Sigmoid colon (tissue), 6 donors: ENCODE measurements at regions not wholly inside any gene's neighbourhood (a gene's known extent, or its start where the extent isn't known, plus 50 kb on each side); places are given as distances from the start of the nearest gene placed in this dataset.
"Not testable (repeated sequence)": the region's sequence is repeated elsewhere in the genome, so short reads cannot be mapped to it uniquely, and the experiment has no call there.

Experiments used
- DNase-seq: peaks from one replicate; pipeline ENCODE4 v3.0.0-alpha.2; 2019
- H3K27ac ChIP-seq, 4 donors: fragments of 200-600 bp; sonication (generic); one replicate each; pipeline ENCODE4 v1.5.1; 2016 to 2019; ENCODE audit warnings: mild to moderate bottlenecking in 1 of 4
- H3K27me3 ChIP-seq, 3 donors: fragments of 200-600 bp; sonication (generic); one replicate each; pipeline ENCODE4 v1.5.1; 2019; ENCODE audit warnings: mild to moderate bottlenecking in 1 of 3
- H3K36me3 ChIP-seq, 4 donors: fragments of 200-600 bp; sonication (generic); one replicate each; pipeline ENCODE4 v1.5.1; 2016 to 2019
- H3K4me1 ChIP-seq, 4 donors: fragments of 200-600 bp; sonication (generic); one replicate each; pipeline ENCODE4 v1.5.1; 2017 to 2019
- H3K4me3 ChIP-seq, 4 donors: fragments of 200-600 bp; sonication (generic); one replicate each; pipeline ENCODE4 v1.5.1; 2017 to 2019; ENCODE audit warnings: mild to moderate bottlenecking in 2 of 4, moderate library complexity in 1 of 4
- H3K9me3 ChIP-seq, 4 donors: fragments of 200-600 bp in 3 of 4; sonication (generic) in 3 of 4; one replicate each; pipeline versions ENCODE4 v1.5.1 to v1.6.1; 2013 to 2019
- CTCF ChIP-seq, 4 experiments: fragments of 450-650 bp in 3 of 4; fragments of 200-600 bp in 1 of 4; IDR thresholded peaks; one replicate each; pipeline ENCODE4 v1.5.1; 2016 to 2019; ENCODE audit warnings: antibody characterized with exemption in 4 of 4, mild to moderate bottlenecking in 3 of 4, moderate library complexity in 2 of 4
- EP300 ChIP-seq, 4 donors: sonication (generic); formaldehyde crosslinking; IDR thresholded peaks; one replicate each; pipeline ENCODE4 v1.6.1; 2017; ENCODE audit warnings: antibody characterized with exemption in 4 of 4
- POLR2A ChIP-seq, 2 donors: fragments of 450-650 bp; IDR thresholded peaks; one replicate each; pipeline ENCODE4 v1.6.1; 2016; ENCODE audit warnings: antibody characterized with exemption in 2 of 2, mild to moderate bottlenecking in 2 of 2, moderate library complexity in 2 of 2
- POLR2AphosphoS5 ChIP-seq, 4 donors: sonication (generic); formaldehyde crosslinking; IDR thresholded peaks; one replicate each; pipeline ENCODE4 v1.6.1; 2017; ENCODE audit warnings: antibody characterized with exemption in 4 of 4
- WGBS, 2 donors: extraction: QIAGEN DNeasy Blood & Tissue Kit; methylation state at CpG; one replicate each; pipeline ENCODE4 v1.1.7; 2013; 5-methylcytosine and 5-hydroxymethylcytosine counted together
- intact Hi-C: fragments of 100-400 bp; cut with DNase I; formaldehyde crosslinking; loops from one replicate; pipeline ENCODE4 v1.15.1; 2023
- donor health status: healthy with polysubstance abuse.
- donor health status: healthy.

- TF ChIP-seq CTCF (IDR thresholded peaks at IDR 0.05) (no peak), POLR2AphosphoS5 (IDR thresholded peaks at IDR 0.05) (no peak), POLR2A (IDR thresholded peaks at IDR 0.05) (no peak), EP300 (IDR thresholded peaks at IDR 0.05) (no peak)
- H3K36me3 ChIP-seq, result no peaks in the 10 kb centered on the region
- H3K27me3 ChIP-seq, result peaks cover 0 to 3% (median 0%) of the 10 kb centered on the region in 3 donors
- intact Hi-C loops, result no loop called here
- no peak for DNase-seq
- peaks cover 0 to 4% (median 3%) of the 10 kb centered on the region in 4 donors for H3K9me3 ChIP-seq
- H3K4me1 ChIP-seq, result no peaks in the 10 kb centered on the region
- no peak overlapping the region for H3K27ac ChIP-seq
- WGBS, 2 donors, result 90% methylated on average over 3 of the region's 3 CpGs
- no peak overlapping the region for H3K4me3 ChIP-seq
Observed at GRCh38 chr16:52657924-52658323, 111.0 kb upstream of the TOX3 start.

DNA sequence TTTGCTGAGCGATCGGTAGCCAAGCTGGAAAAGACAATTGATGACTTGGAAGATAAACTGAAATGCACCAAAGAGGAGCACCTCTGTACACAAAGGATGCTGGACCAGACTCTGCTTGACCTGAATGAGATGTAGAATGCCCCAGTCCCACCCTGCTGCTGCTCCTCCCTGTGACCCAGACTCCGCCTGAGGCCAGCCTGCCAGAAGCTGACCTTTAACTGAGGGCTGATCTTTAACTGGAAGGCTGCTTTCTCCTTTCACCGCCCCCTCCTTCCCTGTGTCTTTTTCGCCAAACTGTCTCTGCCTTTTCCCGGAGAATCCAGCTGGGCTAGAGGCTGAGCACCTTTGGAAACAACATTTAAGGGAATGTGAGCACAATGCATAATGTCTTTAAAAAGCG lies 109.0 kb upstream of the TOX3 start:
- H3K27me3 ChIP-seq, H3K27ac ChIP-seq, H3K9me3 ChIP-seq, H3K4me3 ChIP-seq, H3K4me1 ChIP-seq, intact Hi-C loops, H3K36me3 ChIP-seq, DNase-seq: not testable (repeated sequence)
- WGBS, 2 donors, result 82 to 84% methylated on average over 7 of the region's 7 CpGs

DNA sequence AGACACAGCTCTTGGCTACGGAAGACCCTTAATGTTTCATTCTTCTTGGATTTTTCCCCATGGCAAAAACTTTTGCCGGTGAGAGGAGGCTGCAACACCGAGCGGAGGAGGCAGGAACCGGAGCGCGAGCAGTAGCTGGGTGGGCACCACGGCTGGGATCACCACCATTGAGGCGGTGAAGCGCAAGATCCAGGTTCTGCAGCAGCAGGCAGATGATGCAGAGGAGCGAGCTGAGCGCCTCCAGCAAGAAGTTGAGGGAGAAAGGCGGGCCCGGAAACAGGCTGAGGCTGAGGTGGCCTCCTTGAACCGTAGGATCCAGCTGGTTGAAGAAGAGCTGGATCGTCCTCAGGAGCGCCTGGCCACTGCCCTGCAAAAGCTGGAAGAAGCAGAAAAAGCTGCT lies 108.2 kb upstream of the TOX3 start:
- DNase-seq, H3K9me3 ChIP-seq, H3K36me3 ChIP-seq, H3K27ac ChIP-seq, intact Hi-C loops, H3K4me1 ChIP-seq, H3K27me3 ChIP-seq, H3K4me3 ChIP-seq: not testable (repeated sequence)
- WGBS, 2 donors, result 94 to 96% methylated on average over 17 of the region's 17 CpGs

GRCh38 chr16:52652033-52652432 lies 105.1 kb upstream of the TOX3 start:
- DNase-seq, result no peak
- Histone ChIP-seq H3K36me3 (no peaks in the 10 kb centered on the region), H3K27me3 (peaks cover 0 to 3% (median 0%) of the 10 kb centered on the region in 3 donors), H3K4me1 (no peaks in the 10 kb centered on the region), H3K9me3 (no peaks in the 10 kb centered on the region), H3K4me3 (no peak overlapping the region), H3K27ac (no peak overlapping the region)
- intact Hi-C loops, result no loop called here
- 87 to 91% methylated on average over 4 of the region's 4 CpGs for WGBS, 2 donors
- TF ChIP-seq EP300 (IDR thresholded peaks at IDR 0.05) (no peak), CTCF (IDR thresholded peaks at IDR 0.05) (no peak), POLR2A (IDR thresholded peaks at IDR 0.05) (no peak)

DNA sequence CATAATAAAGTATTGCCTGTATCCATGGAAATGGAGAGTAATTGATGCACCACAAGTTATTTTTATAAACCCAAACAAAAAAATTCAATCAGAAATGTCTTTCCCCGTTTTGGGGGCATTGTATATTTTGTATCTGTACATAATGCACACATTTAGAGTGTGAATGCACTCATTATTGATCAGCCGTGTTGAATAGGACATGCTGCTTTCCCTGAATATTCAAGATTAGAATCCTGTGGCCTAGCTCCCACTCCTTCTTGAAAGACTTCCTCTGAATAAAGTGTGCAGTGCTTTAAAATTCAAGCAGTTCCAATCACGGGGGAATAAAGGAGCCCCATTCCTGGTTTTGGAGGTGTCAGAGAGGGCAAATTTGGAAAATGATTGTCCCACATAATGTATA lies 103.8 kb upstream of the TOX3 start:
- Histone ChIP-seq H3K27ac (no peak overlapping the region), H3K27me3 (no peaks in the 10 kb centered on the region), H3K9me3 (no peaks in the 10 kb centered on the region), H3K36me3 (no peaks in the 10 kb centered on the region), H3K4me3 (no peak overlapping the region), H3K4me1 (no peaks in the 10 kb centered on the region)
- intact Hi-C loops, result no loop called here
- no peak for DNase-seq
- 81% methylated on average over 3 of the region's 3 CpGs for WGBS, 2 donors
- no peak for TF ChIP-seq POLR2A (IDR thresholded peaks at IDR 0.05)
- TF ChIP-seq CTCF (IDR thresholded peaks at IDR 0.05), result no peak
- no peak for TF ChIP-seq POLR2AphosphoS5 (IDR thresholded peaks at IDR 0.05)
- TF ChIP-seq EP300 (IDR thresholded peaks at IDR 0.05), result no peak

DNA sequence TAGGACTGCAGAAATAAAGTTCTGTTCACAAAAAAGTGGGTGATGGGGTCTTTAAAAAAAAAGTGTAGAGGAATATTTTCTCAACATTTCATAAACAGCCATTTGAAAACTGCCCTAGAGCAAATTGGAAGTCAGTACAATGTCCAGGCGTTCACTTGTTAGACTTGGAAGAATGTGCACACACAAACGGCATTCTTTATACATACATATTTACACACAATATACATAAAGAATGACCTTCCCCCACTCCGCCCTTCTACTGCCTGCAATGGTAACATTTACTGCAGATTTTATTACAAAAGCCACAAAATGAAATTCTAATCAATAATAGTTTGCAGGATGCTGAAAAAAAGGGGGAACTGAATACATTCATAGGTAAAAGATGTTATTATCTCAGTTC lies 103.4 kb upstream of the TOX3 start:
- Histone ChIP-seq H3K9me3 (no peaks in the 10 kb centered on the region), H3K4me3 (no peak overlapping the region), H3K27me3 (no peaks in the 10 kb centered on the region), H3K27ac (no peak overlapping the region), H3K36me3 (no peaks in the 10 kb centered on the region), H3K4me1 (no peaks in the 10 kb centered on the region)
- DNase-seq, result no peak
- WGBS, 2 donors, result 20 to 63% methylated on average over 3 of the region's 3 CpGs
- no peak for TF ChIP-seq CTCF (IDR thresholded peaks at IDR 0.05)
- TF ChIP-seq EP300 (IDR thresholded peaks at IDR 0.05), result no peak
- TF ChIP-seq POLR2AphosphoS5 (IDR thresholded peaks at IDR 0.05), result no peak
- no peak for TF ChIP-seq POLR2A (IDR thresholded peaks at IDR 0.05)
- intact Hi-C loops, result no loop called here
